C1 segment of cervical spinal cord (tissue), 14 donors: ENCODE measurements at regions not wholly inside any gene's neighbourhood (a gene's known extent, or its start where the extent isn't known, plus 50 kb on each side); places are given as distances from the start of the nearest gene placed in this dataset.
"Not testable (repeated sequence)": the region's sequence is repeated elsewhere in the genome, so short reads cannot be mapped to it uniquely, and the experiment has no call there.

Experiments used
- DNase-seq, 14 donors: peaks; one replicate each; lab custom pipeline; 2025; lab: John Stamatoyannopoulos, UW

DNA sequence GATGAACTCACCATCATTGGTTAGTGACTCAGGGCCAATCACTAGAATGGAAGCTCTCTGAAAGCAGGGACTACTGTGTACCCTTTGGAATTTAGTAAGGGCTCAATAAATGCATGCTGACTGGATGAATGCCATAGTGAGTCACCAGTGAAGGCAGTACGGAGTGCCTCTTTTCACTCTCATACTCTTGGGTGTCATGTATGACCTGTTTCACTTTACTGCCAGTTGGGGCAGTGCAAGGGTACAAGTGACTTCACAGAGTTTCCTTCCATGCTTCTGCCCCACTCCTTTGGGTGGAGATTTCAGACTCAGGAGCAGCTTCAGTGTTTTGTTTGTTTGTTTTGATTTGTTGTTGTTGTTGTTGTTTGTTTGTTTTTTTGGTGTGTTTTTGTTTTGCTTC is 57.7 kb downstream of the SOX3 start:
- no peak for DNase-seq

DNA sequence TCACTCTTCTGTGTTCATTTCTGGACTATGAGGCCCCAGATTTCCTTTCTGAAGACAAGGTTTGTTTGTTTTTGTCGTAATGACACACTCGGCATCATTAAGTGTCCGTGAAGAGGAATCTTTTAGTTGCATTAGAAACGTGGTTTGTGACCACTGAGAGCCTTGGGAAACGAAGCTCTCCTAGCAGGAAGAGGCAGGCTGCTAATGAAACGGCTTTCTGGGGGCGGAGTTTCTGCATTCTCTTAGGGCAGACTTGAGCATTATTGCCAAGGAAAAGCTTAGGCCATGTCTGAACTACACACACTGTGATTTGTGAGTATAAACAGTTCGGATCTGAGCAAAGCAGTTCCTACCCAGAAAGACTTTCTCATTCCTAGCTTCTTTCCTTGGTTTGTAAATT is 64.0 kb downstream of the SOX3 start:
- peak in 1 of 14 donors; percentile 0 for DNase-seq

DNA sequence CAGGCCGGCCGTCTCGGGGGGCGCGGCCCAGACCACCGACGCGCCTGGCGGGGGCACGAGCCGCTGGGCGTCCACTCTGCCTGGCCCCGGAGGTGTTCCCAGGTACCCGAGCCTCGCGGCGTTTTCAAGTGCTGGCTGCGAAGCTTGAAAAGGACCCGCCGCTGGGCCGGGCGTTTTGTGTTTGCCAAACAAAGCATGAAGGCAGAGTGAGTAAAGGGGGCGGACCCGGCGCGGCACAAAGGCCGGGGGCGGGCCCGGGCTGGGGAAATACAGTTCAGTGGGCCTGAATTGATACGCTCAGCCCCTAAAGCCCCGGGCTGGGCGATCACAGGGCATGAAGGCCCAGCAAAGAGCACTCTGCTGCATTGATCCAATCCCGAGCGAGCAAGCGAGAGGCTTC is 65.4 kb downstream of the SOX3 start:
- peak in 1 of 14 donors; percentile 1 for DNase-seq

DNA sequence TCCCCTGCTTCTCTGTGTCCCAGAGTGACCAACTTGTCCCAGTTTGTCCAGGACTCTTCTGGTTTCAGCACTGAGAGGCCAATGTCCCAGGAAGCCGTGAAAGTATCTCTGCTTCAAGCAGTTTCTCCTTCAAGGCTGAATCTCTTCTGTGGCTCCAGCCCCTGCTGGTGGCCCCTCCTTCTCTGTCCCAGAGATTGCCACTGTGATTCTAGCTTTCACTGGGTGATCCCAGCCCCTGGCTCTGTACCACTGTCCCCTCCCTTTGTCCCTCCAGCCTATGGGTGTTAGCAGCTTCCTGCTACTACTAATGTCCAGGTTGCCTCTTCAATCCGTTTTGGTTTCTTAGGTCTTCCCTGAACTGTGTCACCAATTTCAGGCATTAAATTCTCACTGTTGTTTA is 70.5 kb downstream of the SOX3 start:
- no peak for DNase-seq

DNA sequence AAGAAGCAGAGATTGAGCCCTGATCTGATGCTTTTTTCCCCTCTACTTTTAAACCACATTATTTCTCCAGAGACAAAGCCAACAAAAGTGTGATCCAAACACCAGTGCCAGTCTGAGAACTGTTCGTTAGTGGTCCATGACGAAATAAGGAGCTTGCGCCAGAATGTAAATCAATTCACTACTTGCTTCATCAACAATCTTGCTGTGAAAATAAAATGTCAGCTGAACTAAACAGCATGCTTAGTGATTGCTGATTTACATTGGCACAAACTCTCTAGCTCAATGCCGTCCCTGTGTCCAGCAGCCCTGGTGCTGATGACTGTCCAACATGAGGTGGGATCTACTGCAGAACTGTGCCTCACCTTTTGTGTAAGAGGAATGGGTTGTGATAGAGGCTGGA is 71.3 kb downstream of the SOX3 start:
- DNase-seq, result no peak

DNA sequence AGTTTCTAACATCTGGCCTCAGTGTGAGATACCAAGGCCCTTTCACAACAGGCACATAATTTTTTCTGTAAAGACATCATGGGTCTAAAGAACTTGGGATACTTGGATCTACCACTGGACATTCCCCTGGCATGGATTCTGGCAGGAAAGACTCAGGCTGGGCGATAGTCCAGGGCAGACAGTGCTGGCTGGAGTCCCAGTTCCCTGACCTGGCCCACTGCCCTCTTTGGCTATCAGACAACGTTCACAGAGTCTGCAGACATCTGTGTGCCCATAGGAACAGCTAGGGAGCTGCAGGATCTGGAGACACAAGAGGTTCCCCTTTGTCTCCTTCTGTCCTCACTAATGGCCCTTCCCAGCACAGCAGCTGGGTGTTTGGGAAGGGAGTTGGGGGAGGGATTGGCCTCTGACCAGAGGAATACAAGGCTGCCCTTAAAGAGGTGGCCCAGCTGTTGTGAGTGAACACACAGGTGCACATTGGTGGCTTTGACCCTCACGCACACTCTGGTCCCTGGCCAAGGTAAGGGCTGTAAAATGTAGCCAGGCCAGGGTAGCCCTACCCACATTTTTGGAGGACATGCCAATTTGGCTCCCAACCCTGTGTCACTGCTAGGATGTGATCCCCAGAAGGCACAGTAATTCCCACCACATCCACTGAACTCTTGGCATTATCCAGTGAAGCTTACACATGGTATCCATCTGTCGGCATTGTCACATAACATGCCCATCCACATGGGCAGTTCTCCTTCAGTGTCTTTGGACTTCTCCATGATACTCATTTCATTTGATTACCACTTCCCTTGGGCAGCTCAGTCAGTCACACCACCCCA is 72.3 kb downstream of the SOX3 start:
- DNase-seq, result peak in 10 of 14 donors; percentile 0 to 58 (median 19)

DNA sequence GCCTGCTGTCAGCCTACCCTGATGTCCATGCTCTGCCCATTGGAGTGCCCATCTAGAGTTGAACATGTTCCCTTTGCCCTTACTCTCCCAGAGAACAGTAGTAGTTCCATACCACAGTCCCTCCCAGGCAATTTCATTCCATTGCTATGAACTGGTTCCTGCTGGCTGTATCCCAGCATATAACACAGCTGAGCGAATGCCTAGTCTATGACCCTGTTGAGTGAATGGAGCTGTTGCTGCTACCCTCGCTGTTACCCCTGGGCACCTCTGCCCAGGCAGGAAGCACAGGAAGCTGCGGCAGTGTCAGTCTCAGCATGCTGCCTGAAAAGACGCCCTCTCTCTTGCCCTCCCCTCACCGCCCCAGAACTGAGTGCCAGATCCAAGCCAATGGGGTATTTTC is 73.3 kb downstream of the SOX3 start:
- no peak for DNase-seq

DNA sequence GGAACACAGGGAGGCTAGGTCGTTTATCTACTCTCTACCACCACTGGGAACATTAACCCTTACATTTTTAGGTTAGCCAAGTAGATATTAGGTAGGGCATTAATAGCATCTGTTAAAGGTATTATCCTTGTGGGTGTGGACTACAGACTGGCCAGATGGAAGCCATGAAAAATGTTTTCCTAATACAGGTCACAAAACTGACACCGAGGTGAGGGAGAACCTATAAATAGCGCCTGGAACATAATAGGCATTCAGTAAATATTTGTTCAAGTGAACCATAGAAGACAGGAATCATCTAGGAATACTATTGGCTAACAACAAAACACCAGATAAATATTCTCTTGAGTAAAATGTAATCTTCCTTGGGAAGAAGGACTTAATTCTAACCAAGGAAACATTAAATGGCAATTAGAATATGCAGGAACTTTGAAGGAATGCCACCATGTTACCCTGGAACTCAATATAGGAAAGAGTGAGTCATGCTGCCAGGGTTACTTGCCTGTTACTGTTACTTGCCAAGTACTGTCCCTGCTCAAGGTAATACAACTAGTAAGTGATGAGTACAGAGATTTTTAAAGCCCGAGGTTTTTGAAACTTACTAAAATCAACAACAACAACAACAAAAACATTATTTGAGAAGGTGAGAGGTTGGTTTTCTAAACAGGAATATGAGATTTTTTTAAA is 79.0 kb downstream of the SOX3 start:
- DNase-seq, result no peak

DNA sequence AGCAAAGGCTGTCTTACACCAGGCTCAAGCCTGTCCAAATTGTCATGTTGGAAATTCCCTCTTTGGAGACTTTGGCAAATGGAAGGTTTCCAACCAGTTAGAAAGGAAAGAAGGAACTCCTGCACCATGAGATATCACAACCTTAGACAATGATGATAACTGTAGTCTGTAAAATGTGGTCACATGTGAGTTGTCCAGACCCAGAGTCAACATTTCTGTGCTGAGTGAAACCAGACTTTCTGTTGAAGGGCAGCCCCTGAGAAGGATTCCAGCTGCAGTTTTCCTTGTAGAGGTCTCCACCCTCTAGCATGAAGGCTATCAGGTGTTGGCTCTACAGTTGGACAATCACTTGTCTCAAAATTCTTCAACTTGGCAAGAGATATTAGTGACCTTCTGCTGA is 82.4 kb downstream of the SOX3 start:
- DNase-seq, result no peak

DNA sequence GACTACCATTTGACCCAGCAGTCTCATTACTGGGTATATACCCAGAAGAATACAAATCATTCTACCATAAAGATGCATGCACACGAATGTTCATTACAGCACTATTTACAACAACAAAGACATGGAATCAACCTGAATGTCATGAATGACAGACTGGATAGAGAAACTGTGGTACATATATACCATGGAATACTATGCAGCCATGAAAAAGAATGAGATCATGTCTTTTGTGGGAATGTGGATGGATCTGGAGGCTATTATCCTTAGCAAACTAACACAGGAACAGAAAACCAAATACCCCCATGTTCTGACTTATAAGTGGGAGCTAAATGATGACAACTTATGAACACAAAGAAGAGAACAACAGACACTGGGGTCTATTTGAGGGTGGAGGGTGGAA is 102.7 kb downstream of the SOX3 start:
- not testable (repeated sequence) for DNase-seq

DNA sequence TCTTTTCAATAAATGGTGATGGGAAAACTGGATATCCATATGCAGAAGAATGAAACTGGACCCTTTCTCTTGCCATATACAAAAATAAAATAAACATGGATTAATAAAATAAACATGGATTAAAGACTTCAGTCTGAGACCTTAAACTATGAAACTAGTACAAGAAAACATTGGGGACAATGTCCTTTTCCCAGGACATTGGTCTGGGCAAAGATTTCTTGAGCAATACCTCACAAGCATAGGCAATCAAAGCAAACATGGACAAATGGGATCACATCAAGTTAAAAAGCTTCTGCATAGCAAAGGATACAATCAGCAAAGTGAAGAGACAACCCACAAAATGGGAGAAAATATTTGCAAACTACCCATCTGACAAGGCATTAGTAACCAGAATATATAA is 108.5 kb downstream of the SOX3 start:
- not testable (repeated sequence) for DNase-seq

DNA sequence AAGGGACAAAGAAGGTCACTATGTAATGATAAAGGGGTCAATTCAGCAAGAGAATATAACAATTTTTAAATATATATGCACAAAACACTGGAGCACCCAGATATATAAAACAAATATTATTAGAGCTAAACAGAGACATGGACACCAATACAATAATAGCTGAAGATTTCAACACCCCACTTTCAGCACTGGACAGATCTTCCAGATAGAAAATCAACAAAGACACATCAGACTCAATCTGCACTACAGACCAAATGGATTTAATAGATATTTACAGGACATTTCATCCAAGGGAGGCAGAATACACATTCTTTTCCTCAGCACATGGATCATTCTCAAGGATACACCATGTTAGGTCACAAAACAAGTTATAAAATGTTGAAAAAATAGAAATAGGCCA is 111.4 kb downstream of the SOX3 start:
- DNase-seq, result no peak

DNA sequence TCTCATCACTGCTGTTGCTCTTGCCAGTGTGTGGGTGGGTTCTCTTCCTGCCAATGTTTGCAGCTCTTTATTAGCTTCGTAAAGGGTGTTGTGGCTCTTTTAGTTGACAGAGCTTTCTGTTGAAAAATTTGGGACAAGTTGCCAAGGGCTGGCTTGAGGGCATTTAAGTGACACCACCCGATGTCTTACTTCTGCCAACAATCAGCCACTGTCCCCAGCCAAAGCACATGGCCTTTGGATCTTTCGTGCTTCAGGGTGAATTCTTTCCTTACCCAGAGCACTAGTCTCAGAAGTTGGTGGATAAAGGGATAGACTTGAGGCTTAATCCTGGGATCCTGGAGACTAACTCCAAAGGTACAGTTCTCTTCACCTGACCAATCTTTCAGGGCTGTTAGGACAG is 113.6 kb downstream of the SOX3 start:
- peak in 2 of 14 donors; percentile 0 for DNase-seq

DNA sequence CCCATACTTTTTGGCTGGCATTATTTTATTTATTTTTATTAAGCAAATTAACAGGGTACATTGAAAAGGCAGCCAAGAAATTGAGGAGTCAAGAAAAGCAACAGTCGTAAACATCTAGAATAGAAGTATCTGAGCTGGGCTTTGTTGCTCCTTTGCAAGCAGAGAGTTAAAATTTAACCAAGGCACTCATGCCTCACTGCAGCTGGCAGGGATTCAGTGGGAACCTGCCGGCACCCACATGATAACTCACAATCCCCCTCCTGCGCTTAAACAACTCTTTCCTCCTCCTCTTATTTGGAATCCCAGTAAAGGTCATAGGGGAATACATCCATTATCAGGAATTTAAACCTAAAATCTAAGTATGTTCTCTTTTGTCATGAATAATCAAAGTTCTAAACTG is 115.5 kb downstream of the SOX3 start:
- no peak for DNase-seq

DNA sequence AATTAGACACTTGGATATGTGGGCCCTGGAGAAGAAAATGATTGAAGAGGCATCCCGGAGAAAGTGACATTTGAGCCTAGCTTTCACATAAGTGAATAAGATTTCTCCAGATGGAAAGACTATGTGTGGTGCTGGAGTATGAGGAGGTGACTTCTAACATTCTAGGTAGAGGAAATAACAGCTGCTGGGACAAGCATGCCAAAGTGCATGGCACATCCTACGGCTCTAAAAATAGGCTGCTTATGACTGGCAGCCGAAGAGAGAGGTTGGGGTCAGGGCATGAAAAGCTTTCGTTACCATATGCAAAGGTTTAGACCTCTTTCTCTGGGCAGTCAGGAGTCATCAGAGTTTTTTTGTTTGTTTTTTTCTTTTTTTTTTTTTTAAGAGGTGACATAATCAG is 142.0 kb downstream of the SOX3 start:
- no peak for DNase-seq

DNA sequence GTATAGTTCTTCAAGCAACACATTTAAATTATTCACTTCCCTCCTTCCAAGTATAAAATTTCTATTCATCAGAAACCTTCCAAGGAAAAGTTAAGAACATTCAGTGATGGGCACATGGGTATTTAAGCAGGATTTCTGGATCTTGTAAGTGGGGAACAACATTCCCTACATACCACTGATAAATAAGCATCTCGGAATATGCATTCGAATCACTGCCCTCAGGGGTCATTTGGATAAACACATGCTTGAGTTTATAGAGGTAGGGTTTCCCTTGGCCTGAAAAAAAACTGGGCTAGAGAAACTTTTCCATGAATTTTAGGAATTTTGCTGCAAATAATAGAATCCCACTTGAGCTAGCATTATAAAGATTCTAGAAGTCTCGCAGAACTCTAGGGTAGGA is 143.9 kb downstream of the SOX3 start:
- no peak for DNase-seq

DNA sequence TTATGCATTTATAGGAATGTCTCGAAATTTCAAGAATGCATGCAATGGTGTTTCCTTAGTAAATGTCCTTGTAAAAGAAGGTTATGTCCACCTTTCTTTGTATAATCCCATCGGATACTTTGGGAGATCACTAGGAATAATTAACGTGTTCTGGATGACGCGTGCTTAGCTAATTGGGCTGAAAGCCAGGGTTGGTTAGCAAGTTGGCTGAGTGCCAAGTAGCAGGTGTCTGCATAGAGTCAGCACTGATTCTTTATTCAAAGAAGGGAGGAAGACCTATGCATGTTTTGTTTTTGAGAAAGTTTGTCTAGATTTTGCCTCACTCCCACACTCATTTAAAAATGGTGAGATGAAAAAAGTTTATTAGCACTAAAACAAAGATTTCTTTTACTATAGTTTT is 144.6 kb downstream of the SOX3 start:
- DNase-seq, result no peak

DNA sequence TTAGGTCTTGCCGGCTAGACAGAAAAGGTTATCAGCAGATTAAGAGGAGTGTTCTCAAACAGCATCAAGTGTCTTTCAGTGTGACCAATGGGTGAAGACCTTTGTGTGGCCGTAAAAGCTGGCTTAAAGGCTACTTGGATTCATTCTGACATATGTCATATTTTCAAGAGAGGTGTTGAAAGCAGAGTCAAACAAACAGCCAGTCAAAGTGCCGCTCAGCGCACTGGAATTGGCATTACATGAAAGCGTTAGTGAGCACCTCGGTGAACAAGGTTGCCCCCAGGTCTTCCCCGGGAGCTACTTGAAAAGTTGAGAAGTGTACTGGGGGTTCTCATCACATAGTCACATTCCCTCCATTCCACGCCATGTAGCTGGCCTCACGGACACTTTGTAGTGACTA is 148.9 kb downstream of the SOX3 start:
- no peak for DNase-seq

DNA sequence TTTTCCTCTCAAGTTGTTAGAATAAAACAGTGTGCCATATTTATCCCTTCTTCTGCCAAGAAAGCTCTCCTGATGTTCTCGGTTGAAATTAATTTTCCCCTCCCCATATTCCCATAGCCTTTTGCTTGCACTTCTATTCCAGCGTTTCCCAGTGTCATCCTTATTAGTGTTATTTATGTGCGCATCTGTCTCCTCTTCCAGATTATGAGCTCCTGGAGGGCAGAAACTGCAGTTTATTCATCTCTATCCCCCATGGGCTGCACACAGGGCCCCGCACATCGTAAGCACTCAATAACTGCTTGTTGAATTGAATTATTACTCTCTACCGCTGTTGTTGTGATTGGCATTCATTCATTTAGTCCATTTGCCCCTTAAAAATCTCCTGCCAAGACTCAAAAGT is 149.4 kb downstream of the SOX3 start:
- DNase-seq, result no peak

DNA sequence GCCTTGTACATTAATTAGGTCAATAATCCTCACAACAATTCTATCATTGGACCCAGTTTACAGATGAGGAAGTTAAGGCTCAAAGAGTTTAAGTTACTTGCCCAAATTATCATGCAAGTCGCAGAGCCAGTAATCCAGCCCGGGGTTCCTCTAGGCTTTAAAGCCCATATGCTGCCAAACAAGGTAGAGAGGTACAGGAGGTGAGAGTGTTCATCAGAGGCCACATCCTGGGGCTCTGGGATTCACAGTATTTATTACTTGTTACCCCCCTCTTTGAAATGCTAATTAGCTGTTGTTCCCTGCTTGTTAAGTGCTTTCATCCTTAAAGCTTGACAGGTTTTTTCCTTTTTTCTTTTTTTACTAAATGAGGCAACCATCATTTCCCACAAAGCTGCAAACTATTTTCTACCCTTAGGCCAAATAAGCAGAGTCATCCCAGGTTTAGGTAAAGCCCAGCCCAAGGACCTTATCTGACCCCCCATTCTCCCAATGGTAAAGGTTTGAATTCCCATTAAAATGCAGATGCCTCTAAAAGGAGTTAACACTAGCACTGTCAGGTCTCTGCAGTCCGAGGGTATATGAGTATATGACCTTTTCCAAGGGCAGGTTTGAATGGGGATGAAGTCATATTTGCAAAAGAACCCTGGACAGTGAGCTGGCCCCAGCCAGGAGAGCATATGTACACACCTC is 150.3 kb downstream of the SOX3 start:
- DNase-seq, result no peak

DNA sequence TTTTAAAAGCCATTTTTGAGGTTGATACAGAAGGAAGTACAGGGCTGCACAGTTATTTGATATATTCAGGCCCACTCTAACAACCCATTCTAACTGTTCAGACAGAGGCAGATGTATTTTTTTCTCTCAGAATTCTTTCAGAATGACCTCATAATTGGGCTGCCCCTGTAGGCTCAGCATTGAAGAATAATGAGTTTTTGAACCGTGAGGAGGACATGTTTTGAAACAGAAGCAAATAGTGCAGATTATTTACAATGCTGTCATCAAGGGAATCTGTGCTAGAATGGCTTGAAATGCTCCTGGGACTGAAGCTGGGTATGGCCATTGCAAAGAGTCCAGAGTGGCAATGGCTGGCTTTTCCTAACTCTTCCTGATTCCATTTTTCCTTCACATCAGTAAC is 158.1 kb downstream of the SOX3 start:
- DNase-seq, result no peak

DNA sequence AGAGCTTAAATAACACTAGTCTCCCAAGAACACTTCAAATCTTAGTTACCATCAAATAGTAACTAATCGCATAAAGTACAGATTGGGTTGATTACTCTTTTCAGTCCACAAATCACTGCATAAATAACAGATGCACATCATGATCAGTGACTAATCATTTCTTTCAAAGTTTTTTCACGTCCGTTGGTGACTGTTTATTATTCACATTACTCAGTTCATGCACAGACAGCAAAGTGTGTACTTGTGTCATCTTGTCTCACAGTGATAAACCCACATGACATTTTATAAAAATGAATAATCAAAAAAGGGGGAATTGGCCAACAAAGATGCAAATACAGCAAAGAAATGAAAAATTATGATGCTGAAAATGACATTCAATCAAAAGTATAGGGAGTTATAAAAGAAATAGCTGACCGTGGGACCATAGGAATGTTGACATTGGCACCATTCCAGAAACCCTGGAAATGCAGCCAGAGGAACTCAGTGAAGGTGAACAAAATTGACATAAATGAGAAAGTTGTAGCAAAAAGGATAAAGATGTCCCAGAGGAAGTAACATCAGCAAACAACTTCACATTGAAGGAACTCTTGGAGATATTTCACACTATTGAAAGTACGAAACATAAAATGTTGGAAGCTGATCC is 161.5 kb downstream of the SOX3 start:
- DNase-seq, result no peak
